Astrocyte (in vitro differentiated cells and primary cell): ENCODE measurements at regions not wholly inside any gene's neighbourhood (a gene's known extent, or its start where the extent isn't known, plus 50 kb on each side); places are given as distances from the start of the nearest gene placed in this dataset.

Source experiments
- DNase-seq: peaks from one replicate; pipeline ENCODE4 v3.0.0-alpha.2; 2010; ENCODE audit warnings: low read depth
- FAIRE-seq: peaks from 2 replicates; lab custom pipeline; 2011; peaks lifted over from hg19 to GRCh38; lab: Jason Lieb, UNC
- H2AFZ ChIP-seq: 2 replicates; pipeline ENCODE4 v1.6.0; 2012; ENCODE audit warnings: low read depth, low read length, inconsistent platforms
- H3K27ac ChIP-seq: 2 replicates; pipeline ENCODE4 v1.5.1; 2011; ENCODE audit warnings: low read depth, low read length, inconsistent platforms
- H3K27me3 ChIP-seq: 2 replicates; pipeline ENCODE4 v1.6.0; 2011; ENCODE audit warnings: low read length, inconsistent platforms; ENCODE audit not compliant: insufficient read depth
- H3K36me3 ChIP-seq: 2 replicates; pipeline ENCODE4 v1.5.1; 2011; ENCODE audit warnings: low read length, inconsistent platforms; ENCODE audit not compliant: insufficient read depth
- H3K4me1 ChIP-seq: 2 replicates; pipeline ENCODE4 v1.5.1; 2011; ENCODE audit warnings: low read length, inconsistent platforms; ENCODE audit not compliant: insufficient read depth
- H3K4me2 ChIP-seq: 2 replicates; pipeline ENCODE4 v1.6.0; 2012; ENCODE audit warnings: low read length, inconsistent platforms
- H3K4me3 ChIP-seq: 2 replicates; pipeline ENCODE4 v1.5.1; 2011; ENCODE audit warnings: low read depth, mild to moderate bottlenecking, low read length, inconsistent platforms; ENCODE audit not compliant: insufficient read depth
- H3K79me2 ChIP-seq: 2 replicates; pipeline ENCODE4 v1.6.0; 2012; ENCODE audit warnings: mild to moderate bottlenecking, low read length, inconsistent platforms; ENCODE audit not compliant: insufficient read depth
- H3K9ac ChIP-seq: 2 replicates; pipeline ENCODE4 v1.6.0; 2012; ENCODE audit warnings: mild to moderate bottlenecking, low read length, inconsistent platforms
- H3K9me3 ChIP-seq: 2 replicates; pipeline ENCODE4 v1.5.1; 2012; ENCODE audit warnings: low read depth, mild to moderate bottlenecking, low read length, inconsistent platforms; ENCODE audit not compliant: insufficient read depth
- H4K20me1 ChIP-seq: 2 replicates; pipeline ENCODE4 v1.6.0; 2012; ENCODE audit warnings: low read length, inconsistent platforms; ENCODE audit not compliant: insufficient read depth
- H3K27ac Mint-ChIP-seq: one replicate; pipeline ENCODE4 v1.8.0; 2021; ENCODE audit warnings: mild to moderate bottlenecking, mixed read lengths; ENCODE audit not compliant: unreplicated experiment
- H3K27me3 Mint-ChIP-seq: one replicate; pipeline ENCODE4 v1.8.0; 2021; ENCODE audit warnings: low read depth, mixed read lengths; ENCODE audit not compliant: unreplicated experiment
- H3K36me3 Mint-ChIP-seq: one replicate; pipeline ENCODE4 v1.8.0; 2021; ENCODE audit warnings: low read depth, mixed read lengths; ENCODE audit not compliant: unreplicated experiment
- H3K4me1 Mint-ChIP-seq: one replicate; pipeline ENCODE4 v1.8.0; 2021; ENCODE audit warnings: low read depth, mixed read lengths; ENCODE audit not compliant: unreplicated experiment
- H3K4me3 Mint-ChIP-seq: one replicate; pipeline ENCODE4 v1.8.0; 2021; ENCODE audit warnings: mild to moderate bottlenecking, moderate library complexity, mixed read lengths; ENCODE audit not compliant: unreplicated experiment
- H3K9me3 Mint-ChIP-seq: one replicate; pipeline ENCODE4 v1.8.0; 2021; ENCODE audit warnings: mild to moderate bottlenecking, mixed read lengths; ENCODE audit not compliant: unreplicated experiment
- EZH2 ChIP-seq: IDR thresholded peaks from 2 replicates; pipeline ENCODE4 v1.6.1; 2012; ENCODE audit warnings: mild to moderate bottlenecking, low read length, inconsistent platforms; ENCODE audit not compliant: insufficient read depth
- TF ChIP-seq, protein P1 (sequence below): IDR thresholded peaks from 2 replicates; pipeline ENCODE4 v1.5.1; 2011; ENCODE audit warnings: low read depth, mild to moderate bottlenecking, inconsistent platforms, low read length, moderate library complexity; ENCODE audit not compliant: insufficient read depth

DNA sequence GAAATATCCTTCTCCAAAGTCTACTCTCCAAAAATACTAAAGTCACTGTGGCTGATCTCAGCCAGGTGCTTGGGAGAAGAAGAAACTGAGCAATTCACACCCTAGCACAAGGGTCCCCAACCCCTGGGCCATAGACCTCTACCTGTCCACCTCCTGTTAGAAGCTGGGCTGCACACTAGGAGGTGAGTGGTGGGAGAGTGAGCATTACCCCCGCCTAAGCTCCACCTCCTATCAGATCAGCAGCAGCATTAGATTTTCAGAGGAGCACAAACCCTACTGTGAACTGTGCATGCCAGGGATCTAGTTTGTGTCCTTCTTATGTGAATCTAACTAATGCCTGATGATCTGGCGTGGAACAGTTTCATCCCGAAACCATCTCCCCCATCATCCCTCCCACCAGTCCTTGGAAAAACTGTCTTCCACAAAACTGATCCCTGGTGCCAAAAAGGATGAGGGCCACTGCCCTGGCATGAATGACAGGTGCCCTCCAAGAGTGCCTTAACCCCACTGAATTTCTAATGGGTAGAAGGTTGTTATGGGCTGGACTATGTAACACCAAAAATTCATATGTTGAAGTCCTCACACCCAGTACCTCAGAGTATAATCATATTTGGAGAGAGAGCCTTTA lies 109.2 kb upstream of the CDYL start:
- no peaks in the 10 kb centered on the region for H3K27me3 ChIP-seq
- peaks cover 28% of the 10 kb centered on the region for H3K4me1 ChIP-seq
- FAIRE-seq (no peak), DNase-seq (no peak)
- H3K9ac ChIP-seq: no peak overlapping the region
- no peak for TF ChIP-seq EZH2
- TF ChIP-seq, protein P1, sequence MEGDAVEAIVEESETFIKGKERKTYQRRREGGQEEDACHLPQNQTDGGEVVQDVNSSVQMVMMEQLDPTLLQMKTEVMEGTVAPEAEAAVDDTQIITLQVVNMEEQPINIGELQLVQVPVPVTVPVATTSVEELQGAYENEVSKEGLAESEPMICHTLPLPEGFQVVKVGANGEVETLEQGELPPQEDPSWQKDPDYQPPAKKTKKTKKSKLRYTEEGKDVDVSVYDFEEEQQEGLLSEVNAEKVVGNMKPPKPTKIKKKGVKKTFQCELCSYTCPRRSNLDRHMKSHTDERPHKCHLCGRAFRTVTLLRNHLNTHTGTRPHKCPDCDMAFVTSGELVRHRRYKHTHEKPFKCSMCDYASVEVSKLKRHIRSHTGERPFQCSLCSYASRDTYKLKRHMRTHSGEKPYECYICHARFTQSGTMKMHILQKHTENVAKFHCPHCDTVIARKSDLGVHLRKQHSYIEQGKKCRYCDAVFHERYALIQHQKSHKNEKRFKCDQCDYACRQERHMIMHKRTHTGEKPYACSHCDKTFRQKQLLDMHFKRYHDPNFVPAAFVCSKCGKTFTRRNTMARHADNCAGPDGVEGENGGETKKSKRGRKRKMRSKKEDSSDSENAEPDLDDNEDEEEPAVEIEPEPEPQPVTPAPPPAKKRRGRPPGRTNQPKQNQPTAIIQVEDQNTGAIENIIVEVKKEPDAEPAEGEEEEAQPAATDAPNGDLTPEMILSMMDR: no peak
- H2AFZ ChIP-seq: no peak overlapping the region
- H3K4me2 ChIP-seq: no peak overlapping the region
- Mint-ChIP-seq H3K36me3 (no peaks in the 10 kb centered on the region), H3K4me1 (peaks cover 20% of the 10 kb centered on the region), H3K27ac (no peak overlapping the region), H3K27me3 (peaks cover 11% of the 10 kb centered on the region), H3K4me3 (no peak overlapping the region), H3K9me3 (peaks cover 9% of the 10 kb centered on the region)
- no peaks in the 10 kb centered on the region for H4K20me1 ChIP-seq
- H3K27ac ChIP-seq: no peak overlapping the region
- H3K79me2 ChIP-seq: no peaks in the 10 kb centered on the region
- H3K4me3 ChIP-seq: no peak overlapping the region
- no peaks in the 10 kb centered on the region for H3K9me3 ChIP-seq
- H3K36me3 ChIP-seq: no peaks in the 10 kb centered on the region

- Histone ChIP-seq H3K79me2 (no peaks in the 10 kb centered on the region), H3K9me3 (no peaks in the 10 kb centered on the region), H3K9ac (no peak overlapping the region), H3K27ac (no peak overlapping the region), H3K4me2 (peak overlapping the region; percentile 24), H3K4me1 (peaks cover 28% of the 10 kb centered on the region), H4K20me1 (no peaks in the 10 kb centered on the region), H2AFZ (no peak overlapping the region), H3K4me3 (no peak overlapping the region), H3K27me3 (no peaks in the 10 kb centered on the region), H3K36me3 (no peaks in the 10 kb centered on the region)
- H3K27ac Mint-ChIP-seq: no peak overlapping the region
- TF ChIP-seq, protein P1: no peak
- TF ChIP-seq EZH2: no peak
- H3K4me3 Mint-ChIP-seq: no peak overlapping the region
- no peaks in the 10 kb centered on the region for H3K36me3 Mint-ChIP-seq
- no peak for FAIRE-seq
- H3K27me3 Mint-ChIP-seq: peaks cover 11% of the 10 kb centered on the region
- H3K9me3 Mint-ChIP-seq: peaks cover 9% of the 10 kb centered on the region
- peaks cover 20% of the 10 kb centered on the region for H3K4me1 Mint-ChIP-seq
- peak; percentile 30 for DNase-seq
Measured at GRCh38 chr6:4665489-4666417, 110.5 kb upstream of the CDYL start.
